ENCODE measurements at regions not wholly inside any gene's neighbourhood (a gene's known extent, or its start where the extent isn't known, plus 50 kb on each side); places are given as distances from the start of the nearest gene placed in this dataset.

DNA sequence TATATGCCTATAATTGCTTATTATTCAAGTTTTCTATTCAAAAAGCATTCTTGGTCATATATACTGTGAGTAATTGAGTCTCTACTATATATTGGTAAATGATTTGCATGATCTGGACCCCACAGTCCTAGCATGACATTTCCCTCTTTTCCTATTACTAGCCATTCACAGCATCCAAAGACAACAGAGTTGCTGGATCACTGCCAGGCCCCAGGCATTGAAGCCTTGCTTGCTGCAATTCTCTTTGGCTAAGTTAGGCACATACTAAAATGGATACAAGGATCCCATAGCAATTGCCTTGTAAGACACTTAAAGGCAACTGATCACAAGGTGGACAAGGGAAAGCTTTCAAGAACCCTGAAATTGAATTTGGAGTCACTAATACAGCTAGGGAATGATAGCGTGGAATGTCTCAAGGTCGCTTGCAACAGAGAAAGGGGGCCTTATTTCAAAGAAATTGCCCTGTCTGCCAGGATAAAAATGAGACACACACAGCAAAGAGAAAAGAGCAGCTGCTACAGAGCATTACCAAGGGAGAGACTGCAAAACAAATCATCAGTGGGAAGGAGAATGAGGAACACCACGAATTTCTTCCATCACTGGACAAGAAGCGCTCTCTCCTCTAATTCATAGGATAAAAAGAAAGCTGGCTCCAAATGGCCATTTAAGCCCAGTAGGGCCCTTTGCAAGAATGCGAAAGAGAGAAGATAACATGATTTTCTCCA, 77.1 kb upstream of the EPHA4 start:
- no peak for DNase-seq
- no peak for TF ChIP-seq POLR2A (IDR thresholded peaks at IDR 0.05; ENCODE audit: low read length)
- TF ChIP-seq GATA1 (IDR thresholded peaks at IDR 0.05; ENCODE audit: low read depth, low read length), result no peak

DNA sequence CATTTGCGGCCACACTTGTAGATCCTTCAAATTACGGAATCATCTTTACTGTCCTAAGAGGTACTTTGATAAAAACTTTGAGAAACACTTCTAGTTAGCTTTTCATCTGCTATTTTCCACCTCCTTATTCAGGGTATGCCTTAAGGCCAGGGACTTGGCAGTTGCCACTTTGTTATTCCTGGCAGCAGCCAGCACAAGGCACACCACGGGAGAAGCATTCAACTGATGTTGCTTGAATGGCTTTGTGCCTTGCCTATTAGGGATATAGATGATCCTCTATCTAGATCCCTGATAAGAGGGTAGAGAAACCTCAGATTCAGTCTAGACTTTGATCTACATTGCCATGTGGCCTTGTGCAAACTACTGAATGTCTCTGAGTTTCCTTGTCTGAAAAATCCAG, 70.3 kb upstream of the EPHA4 start:
- no peak for DNase-seq
- no peak for TF ChIP-seq GATA1 (IDR thresholded peaks at IDR 0.05; ENCODE audit: low read depth, low read length)
- no peak for TF ChIP-seq POLR2A (IDR thresholded peaks at IDR 0.05; ENCODE audit: low read length)

DNA sequence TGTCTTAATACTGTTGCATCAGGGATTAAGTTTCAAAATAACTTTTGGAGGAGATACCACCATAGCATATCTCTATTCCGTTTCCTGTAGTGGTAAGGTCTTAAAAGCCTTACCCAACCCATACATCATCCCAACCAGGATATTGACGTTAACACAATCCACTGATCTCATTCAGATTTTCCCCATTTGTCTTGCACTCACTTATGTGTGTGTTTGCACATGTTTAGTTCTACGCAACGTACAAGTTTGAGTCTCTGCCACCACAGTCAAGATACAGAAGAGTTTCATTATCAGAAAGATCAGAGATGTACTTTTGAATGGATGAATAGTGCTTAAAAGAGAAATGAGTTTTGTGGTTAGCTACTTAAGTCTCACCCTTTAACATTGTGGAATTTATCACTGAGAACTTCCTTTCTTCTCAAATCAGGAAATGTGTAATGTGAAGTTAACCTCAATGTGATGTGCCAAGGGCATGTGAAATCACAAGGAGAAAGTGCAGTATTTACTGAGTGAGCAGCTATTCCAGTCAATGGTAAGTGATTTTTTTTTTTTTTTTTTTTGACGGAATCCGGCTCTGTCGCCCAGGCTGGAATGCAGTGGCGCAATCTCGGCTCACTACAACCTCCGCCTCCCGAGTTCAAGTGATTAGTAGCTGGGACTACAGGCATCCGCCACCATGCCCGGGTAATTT, 69.2 kb upstream of the EPHA4 start:
- no peak for DNase-seq
- TF ChIP-seq GATA1 (IDR thresholded peaks at IDR 0.05; ENCODE audit: low read depth, low read length) (no peak), POLR2A (IDR thresholded peaks at IDR 0.05; ENCODE audit: low read length) (no peak)

DNA sequence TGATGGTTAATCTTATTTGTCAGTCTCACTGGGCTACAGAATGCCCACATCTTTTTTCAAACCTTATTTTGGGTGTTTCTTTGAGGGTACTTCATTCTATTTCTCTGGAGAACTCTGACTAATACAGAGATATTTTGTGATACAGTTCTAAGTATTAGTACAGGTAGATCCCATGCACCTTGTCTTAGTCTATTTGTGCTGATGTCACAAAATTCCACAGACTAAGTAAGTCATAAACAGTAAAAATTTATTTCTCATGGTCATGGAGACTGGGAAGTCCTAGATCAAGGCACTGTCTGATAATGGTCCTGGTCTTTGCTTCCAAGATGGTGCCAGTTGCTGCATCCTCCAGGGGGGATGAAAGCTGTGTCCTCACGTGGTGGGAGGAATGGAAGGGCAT, 68.6 kb upstream of the EPHA4 start:
- TF ChIP-seq GATA1 (IDR thresholded peaks at IDR 0.05; ENCODE audit: low read depth, low read length), result no peak
- TF ChIP-seq POLR2A (IDR thresholded peaks at IDR 0.05; ENCODE audit: low read length), result no peak
- no peak for DNase-seq

DNA sequence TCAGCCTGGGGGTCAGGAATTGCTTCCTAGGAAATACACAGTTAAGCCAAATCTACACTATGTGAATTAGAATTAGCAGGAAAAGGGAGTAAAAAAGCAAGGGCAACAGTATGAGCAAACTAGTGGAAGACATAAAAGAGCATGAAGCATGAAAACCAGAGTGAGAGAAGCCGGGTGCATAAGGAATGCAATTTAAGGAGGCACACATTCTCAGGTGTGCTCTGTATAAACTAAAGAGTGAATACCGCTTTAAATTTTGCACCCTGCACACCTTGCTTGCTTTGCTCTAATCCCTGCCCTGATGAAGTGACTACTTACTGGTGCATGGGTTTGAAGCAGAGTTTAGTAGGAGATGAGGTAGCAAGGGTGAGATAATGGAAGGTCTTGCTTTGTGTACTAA, 65.7 kb upstream of the EPHA4 start:
- TF ChIP-seq GATA1 (IDR thresholded peaks at IDR 0.05; ENCODE audit: low read depth, low read length) (no peak), POLR2A (IDR thresholded peaks at IDR 0.05; ENCODE audit: low read length) (no peak)

DNA sequence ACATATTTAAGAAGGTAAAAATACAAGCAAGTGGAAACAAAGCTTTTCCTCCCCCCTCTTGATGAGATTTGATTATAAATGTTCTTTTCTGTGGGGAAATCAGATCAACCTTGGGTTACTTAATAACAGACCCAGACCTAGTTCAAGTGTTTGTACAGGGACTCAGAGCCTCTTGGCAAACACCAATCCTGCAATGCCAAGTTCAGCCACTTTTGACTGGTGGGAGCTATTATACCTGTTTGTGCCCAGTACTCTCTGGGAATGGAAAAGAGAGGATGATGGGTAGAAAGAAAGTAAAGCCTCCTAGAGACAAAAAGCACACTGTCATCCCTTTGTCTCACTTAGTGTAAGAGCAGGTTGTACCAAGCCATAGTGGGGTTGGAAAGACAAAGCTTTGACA, 63.8 kb upstream of the EPHA4 start:
- DNase-seq, result no peak
- no peak for TF ChIP-seq GATA1 (IDR thresholded peaks at IDR 0.05; ENCODE audit: low read depth, low read length)
- TF ChIP-seq POLR2A (IDR thresholded peaks at IDR 0.05; ENCODE audit: low read length), result no peak

More for the DNA sequence above, 65.7 kb upstream of the EPHA4 start:
- DNase-seq, result no peak

GRCh38 chr2:221629468-221629867, 57.4 kb upstream of the EPHA4 start:
- DNase-seq, result no peak
- TF ChIP-seq GATA1 (IDR thresholded peaks at IDR 0.05; ENCODE audit: low read depth, low read length), result no peak
- no peak for TF ChIP-seq POLR2A (IDR thresholded peaks at IDR 0.05; ENCODE audit: low read length)

DNA sequence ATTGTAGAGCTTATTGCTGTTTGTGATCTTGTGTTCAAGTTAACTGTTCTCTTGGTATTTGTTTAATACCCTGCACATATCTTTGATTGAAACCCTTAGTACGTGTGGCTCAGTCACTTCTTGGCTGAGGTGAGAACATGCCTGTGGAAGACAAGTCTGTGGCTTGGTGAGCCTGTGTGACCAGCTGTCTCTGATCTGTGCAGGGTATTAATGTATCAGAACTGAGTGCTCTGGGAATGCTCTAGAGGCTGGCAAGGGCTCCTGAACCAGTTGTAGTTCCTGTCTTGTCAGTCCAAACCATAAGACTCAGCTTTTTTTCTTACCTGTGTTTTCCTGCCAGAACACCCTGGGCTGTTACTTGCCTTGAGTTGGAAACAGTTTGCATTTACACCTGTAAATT, 52.4 kb upstream of the EPHA4 start:
- no peak for DNase-seq
- TF ChIP-seq POLR2A (IDR thresholded peaks at IDR 0.05; ENCODE audit: low read length) (no peak), GATA1 (IDR thresholded peaks at IDR 0.05; ENCODE audit: low read depth, low read length) (no peak)

Data from erythroblast (primary cell).